Spleen (tissue), 11 donors: ENCODE measurements at regions not wholly inside any gene's neighbourhood (a gene's known extent, or its start where the extent isn't known, plus 50 kb on each side); places are given as distances from the start of the nearest gene placed in this dataset.

Experiments used
- DNase-seq: peaks from one replicate; pipeline ENCODE4 v3.0.0-alpha.2; 2020
- H3K27ac ChIP-seq, 8 donors: fragments of 200-600 bp; sonication (generic) in 7 of 8; 1 replicate in 4 of 8; 2 replicates in 4 of 8; pipeline versions ENCODE4 v1.5.0 to v1.8.0; 2016 to 2021; ENCODE audit warnings: inconsistent platforms in 4 of 8, mild to moderate bottlenecking in 4 of 8, moderate library complexity in 1 of 8
- H3K27me3 ChIP-seq, 7 donors: fragments of 200-600 bp; sonication (generic) in 6 of 7; replicated peaks in 1 of 7; 1 replicate in 4 of 7; 2 replicates in 3 of 7; pipeline versions ENCODE4 v1.5.0 to v1.8.0; 2016 to 2021; ENCODE audit warnings: inconsistent platforms in 3 of 7, mild to moderate bottlenecking in 1 of 7
- H3K36me3 ChIP-seq, 6 donors: fragments of 200-600 bp; sonication (generic) in 5 of 6; 1 replicate in 4 of 6; 2 replicates in 2 of 6; pipeline versions ENCODE4 v1.5.0 to v1.8.0; 2016 to 2021; ENCODE audit warnings: inconsistent platforms in 2 of 6
- H3K4me1 ChIP-seq, 6 donors: fragments of 200-600 bp; sonication (generic) in 5 of 6; 1 replicate in 3 of 6; 2 replicates in 3 of 6; pipeline versions ENCODE4 v1.5.0 to v1.8.0; 2016 to 2021; ENCODE audit warnings: inconsistent platforms in 3 of 6
- H3K4me3 ChIP-seq, 8 donors: fragments of 200-600 bp; sonication (generic) in 7 of 8; 1 replicate in 4 of 8; 2 replicates in 4 of 8; pipeline versions ENCODE4 v1.5.0 to v1.8.0; 2016 to 2021; ENCODE audit warnings: inconsistent platforms in 4 of 8, mild to moderate bottlenecking in 4 of 8, moderate library complexity in 2 of 8
- H3K9me3 ChIP-seq, 8 donors: fragments of 200-600 bp; sonication (generic) in 7 of 8; 1 replicate in 4 of 8; 2 replicates in 4 of 8; pipeline versions ENCODE4 v1.5.0 to v1.8.0; 2016 to 2021; ENCODE audit warnings: inconsistent platforms in 4 of 8
- POLR2A ChIP-seq, 3 donors: fragments of 450-650 bp; IDR thresholded peaks; one replicate each; pipeline ENCODE4 v1.5.1; 2017; ENCODE audit warnings: antibody characterized with exemption in 3 of 3, mild to moderate bottlenecking in 1 of 3
- POLR2AphosphoS5 ChIP-seq, 3 donors: sonication (generic); formaldehyde crosslinking; IDR thresholded peaks; one replicate each; pipeline ENCODE4 v1.5.1; 2017; ENCODE audit warnings: antibody characterized with exemption in 3 of 3
- WGBS, 5 donors: extraction: QIAGEN DNeasy Blood & Tissue Kit in 3 of 5; methylation state at CpG; one replicate each; pipeline versions ENCODE4 v1.1.5 to v1.1.7; 2013 to 2018; 5-methylcytosine and 5-hydroxymethylcytosine counted together
- intact Hi-C: fragments of 100-400 bp; cut with DNase I; formaldehyde crosslinking; loops from one replicate; pipeline ENCODE4 v1.15.0; 2023; ENCODE audit warnings: low total_unique reads
- TF ChIP-seq, protein P1 (sequence below), 11 experiments: fragments of 200-600 bp in 7 of 11; fragments of 450-650 bp in 4 of 11; sonication (generic) in 4 of 11; IDR thresholded peaks in 8 of 11; conservative IDR thresholded peaks in 3 of 11; 1 replicate in 7 of 11; 2 replicates in 4 of 11; pipeline versions ENCODE4 v1.4.0 to v1.8.0; 2016 to 2021; ENCODE audit warnings: antibody characterized with exemption in 11 of 11, inconsistent platforms in 4 of 11, mild to moderate bottlenecking in 1 of 11
- donor health status: healthy with polysubstance abuse.
- donor health status: DM: no; HTN: no; CAD: no; lungs with moderate emphysema.
- donor health status: DM: no; HTN: no; CAD: no.
- donor health status: Bipolar disorder and iron deficiency.
- donor health status: healthy.
- donor health status: DM: no; HTN: no; CAD: no.
- donor health status: DM: yes; HTN: yes; CAD: no.

DNA sequence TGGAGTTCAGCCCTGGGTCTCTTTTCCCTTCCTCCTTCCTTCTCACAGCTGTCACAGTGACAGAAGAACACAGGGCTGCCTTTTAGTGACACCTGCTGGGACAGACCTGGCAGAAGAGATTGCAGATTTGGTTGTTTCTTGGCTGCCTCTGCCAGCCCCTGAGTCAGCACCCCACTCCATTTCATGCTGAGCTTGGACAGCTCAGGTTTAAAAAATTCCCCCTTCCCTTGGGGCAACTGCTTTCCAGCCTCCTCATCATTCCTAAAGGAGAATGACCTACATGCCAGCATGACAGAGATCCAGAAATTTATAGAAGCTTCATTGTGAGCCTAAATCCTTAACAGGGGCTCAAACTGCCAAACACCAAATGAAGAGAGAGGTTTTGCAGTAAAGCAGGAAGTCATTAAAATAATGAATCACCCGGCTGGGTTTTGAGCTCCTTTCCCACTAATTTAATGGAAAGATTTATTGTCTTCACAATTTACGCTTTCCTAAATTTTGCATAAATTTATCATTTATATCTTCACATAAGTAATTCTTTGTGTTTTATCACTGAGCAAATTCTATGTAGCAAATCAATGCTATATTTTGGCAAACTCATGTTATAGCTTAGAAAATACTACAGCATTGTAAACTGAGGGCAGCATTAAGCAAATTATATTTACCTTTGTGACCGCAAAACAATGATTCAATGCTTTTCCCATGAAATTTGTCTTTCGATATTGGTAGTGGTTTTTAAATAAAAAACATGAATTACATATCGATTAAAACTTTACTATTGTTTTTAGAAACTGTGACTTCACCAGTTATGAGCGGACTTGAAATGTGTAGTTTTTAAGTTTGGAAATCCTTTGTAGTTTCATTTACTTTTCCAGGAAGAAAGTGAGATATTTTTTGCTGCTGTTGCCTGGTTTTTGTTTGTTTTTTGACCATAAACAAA is 399.5 kb upstream of the ANKRD30A start:
- 69 to 76% (median 70%) methylated on average over 6 of the region's 6 CpGs for WGBS, 5 donors
- Histone ChIP-seq H3K27me3 (no peaks in the 10 kb centered on the region), H3K4me1 (no peaks in the 10 kb centered on the region), H3K4me3 (no peak overlapping the region), H3K27ac (no peak overlapping the region), H3K9me3 (no peaks in the 10 kb centered on the region), H3K36me3 (no peaks in the 10 kb centered on the region)
- DNase-seq = peak; percentile 31
- intact Hi-C loops = no loop called here
- TF ChIP-seq, protein P1, sequence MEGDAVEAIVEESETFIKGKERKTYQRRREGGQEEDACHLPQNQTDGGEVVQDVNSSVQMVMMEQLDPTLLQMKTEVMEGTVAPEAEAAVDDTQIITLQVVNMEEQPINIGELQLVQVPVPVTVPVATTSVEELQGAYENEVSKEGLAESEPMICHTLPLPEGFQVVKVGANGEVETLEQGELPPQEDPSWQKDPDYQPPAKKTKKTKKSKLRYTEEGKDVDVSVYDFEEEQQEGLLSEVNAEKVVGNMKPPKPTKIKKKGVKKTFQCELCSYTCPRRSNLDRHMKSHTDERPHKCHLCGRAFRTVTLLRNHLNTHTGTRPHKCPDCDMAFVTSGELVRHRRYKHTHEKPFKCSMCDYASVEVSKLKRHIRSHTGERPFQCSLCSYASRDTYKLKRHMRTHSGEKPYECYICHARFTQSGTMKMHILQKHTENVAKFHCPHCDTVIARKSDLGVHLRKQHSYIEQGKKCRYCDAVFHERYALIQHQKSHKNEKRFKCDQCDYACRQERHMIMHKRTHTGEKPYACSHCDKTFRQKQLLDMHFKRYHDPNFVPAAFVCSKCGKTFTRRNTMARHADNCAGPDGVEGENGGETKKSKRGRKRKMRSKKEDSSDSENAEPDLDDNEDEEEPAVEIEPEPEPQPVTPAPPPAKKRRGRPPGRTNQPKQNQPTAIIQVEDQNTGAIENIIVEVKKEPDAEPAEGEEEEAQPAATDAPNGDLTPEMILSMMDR (IDR thresholded peaks at IDR 0.05 in 8 of 11, conservative IDR thresholded peaks at IDR 0.05 in 3 of 11) = peak in 1 of 11 experiments; percentile 12
- TF ChIP-seq POLR2A (IDR thresholded peaks at IDR 0.05) (no peak), POLR2AphosphoS5 (IDR thresholded peaks at IDR 0.05) (no peak)

DNA sequence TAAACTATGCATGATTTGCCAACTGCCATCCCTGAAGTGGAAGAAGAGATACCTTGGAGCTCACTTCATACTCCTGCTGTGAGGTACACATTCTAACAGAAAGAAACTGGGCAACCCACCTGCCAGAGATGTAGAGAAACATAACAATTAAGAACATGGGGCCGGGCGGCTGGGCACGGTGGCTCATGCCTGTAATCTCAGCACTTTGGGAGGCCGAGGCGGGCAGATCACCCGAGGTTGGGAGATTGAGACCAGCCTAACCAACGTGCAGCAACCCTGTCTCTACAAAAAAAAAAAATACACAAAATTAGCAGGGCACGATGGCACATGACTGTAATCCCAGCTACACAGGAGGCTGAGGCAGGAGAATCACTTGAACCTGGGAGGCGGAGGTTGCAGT is 402.6 kb upstream of the ANKRD30A start:
- whole genome bisulfite sequencing, 5 donors = 80 to 96% (median 89%) methylated on average over 9 of the region's 9 CpGs
- no peaks in the 10 kb centered on the region for H3K36me3 ChIP-seq
- peak; percentile 22 for DNase-seq
- H3K27me3 ChIP-seq = no peaks in the 10 kb centered on the region
- H3K9me3 ChIP-seq = no peaks in the 10 kb centered on the region
- no peak overlapping the region for H3K4me3 ChIP-seq
- intact Hi-C loops = no loop called here
- H3K4me1 ChIP-seq = no peaks in the 10 kb centered on the region
- TF ChIP-seq POLR2AphosphoS5 (IDR thresholded peaks at IDR 0.05) (no peak), POLR2A (IDR thresholded peaks at IDR 0.05) (no peak)
- TF ChIP-seq, protein P1 (IDR thresholded peaks at IDR 0.05 in 8 of 11, conservative IDR thresholded peaks at IDR 0.05 in 3 of 11) = no peak
- no peak overlapping the region for H3K27ac ChIP-seq

DNA sequence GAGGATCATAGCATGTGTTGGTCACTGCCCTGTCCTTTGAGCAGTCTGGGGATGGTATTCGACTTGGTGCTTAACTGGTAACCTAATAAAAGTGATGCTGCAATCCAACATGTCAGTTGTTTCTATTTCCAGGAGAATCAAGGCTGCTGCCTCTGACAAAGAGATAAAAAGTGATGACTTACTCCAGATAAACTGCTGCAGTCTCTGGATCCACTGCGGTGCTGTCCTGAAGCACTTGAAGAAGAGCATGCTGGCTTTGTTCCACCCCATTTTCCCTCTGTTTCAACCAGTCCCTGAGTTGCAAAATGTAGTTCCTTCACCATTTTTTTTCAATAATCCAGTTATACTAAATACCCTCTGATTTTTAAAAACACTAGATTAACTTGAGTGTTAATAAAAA is 403.5 kb upstream of the ANKRD30A start:
- no peaks in the 10 kb centered on the region for H3K4me1 ChIP-seq
- intact Hi-C loops = no loop called here
- H3K4me3 ChIP-seq = no peak overlapping the region
- H3K36me3 ChIP-seq = no peaks in the 10 kb centered on the region
- DNase-seq = no peak
- no peaks in the 10 kb centered on the region for H3K9me3 ChIP-seq
- no peak overlapping the region for H3K27ac ChIP-seq
- TF ChIP-seq POLR2AphosphoS5 (IDR thresholded peaks at IDR 0.05) (no peak), POLR2A (IDR thresholded peaks at IDR 0.05) (no peak)
- TF ChIP-seq, protein P1 (IDR thresholded peaks at IDR 0.05 in 8 of 11, conservative IDR thresholded peaks at IDR 0.05 in 3 of 11) = no peak
- WGBS, 5 donors = 56 to 87% (median 63%) methylated on average over 2 of the region's 2 CpGs
- H3K27me3 ChIP-seq = no peaks in the 10 kb centered on the region

DNA sequence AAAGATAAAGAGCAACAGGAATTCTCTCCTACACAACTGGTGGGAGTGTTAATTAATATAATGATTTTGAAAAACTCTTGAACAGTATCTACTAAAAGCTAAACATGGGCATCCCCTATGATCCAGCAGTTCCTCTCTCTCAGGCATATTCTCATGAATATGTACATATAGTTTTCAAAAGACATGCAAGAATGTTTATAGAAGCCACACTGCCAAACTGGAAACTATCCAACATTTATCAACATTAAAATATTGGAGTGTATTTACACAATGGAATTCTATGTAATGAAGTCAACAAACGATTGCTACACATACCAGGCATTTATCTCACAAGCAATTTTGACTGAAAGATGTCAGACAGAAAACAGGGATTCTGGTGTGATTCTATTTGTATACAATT is 404.5 kb upstream of the ANKRD30A start:
- H3K4me1 ChIP-seq = no peaks in the 10 kb centered on the region
- 40 to 68% (median 54%) methylated on average over 1 of the region's 1 CpG for WGBS, 5 donors
- H3K4me3 ChIP-seq = no peak overlapping the region
- H3K36me3 ChIP-seq = no peaks in the 10 kb centered on the region
- TF ChIP-seq, protein P1 (IDR thresholded peaks at IDR 0.05 in 8 of 11, conservative IDR thresholded peaks at IDR 0.05 in 3 of 11) = no peak
- no peak for TF ChIP-seq POLR2AphosphoS5 (IDR thresholded peaks at IDR 0.05)
- no peak for TF ChIP-seq POLR2A (IDR thresholded peaks at IDR 0.05)
- no peaks in the 10 kb centered on the region for H3K9me3 ChIP-seq
- H3K27ac ChIP-seq = no peak overlapping the region
- no peak for DNase-seq
- no peaks in the 10 kb centered on the region for H3K27me3 ChIP-seq
- intact Hi-C loops = no loop called here
